ENCODE measurements at regions not wholly inside any gene's neighbourhood (a gene's known extent, or its start where the extent isn't known, plus 50 kb on each side); places are given as distances from the start of the nearest gene placed in this dataset.

GRCh38 chr13:32863596-32863995, 152.6 kb upstream of the KL start:
- Mint-ChIP-seq H3K4me3 (no peak overlapping the region), H3K27me3 (no peaks in the 10 kb centered on the region), H3K27ac (no peak overlapping the region), H3K9me3 (no peaks in the 10 kb centered on the region), H3K4me1 (ENCODE audit: low read depth) (no peaks in the 10 kb centered on the region), H3K36me3 (ENCODE audit: low read depth) (no peaks in the 10 kb centered on the region)
- ChIA-PET CTCF (no interaction called here), POLR2A (interaction anchor here (1.0 kb wide), 1 partner anchor 13 kb away, joined by 3 read pairs; no protein-coding TSS in a partner anchor)
- no peak for TF ChIP-seq CTCF (IDR thresholded peaks at IDR 0.05)
- intact Hi-C loops (cut with micrococcal nuclease): no loop called here
- ATAC-seq (no peak), DNase-seq (no peak)

- ATAC-seq (no peak), DNase-seq (no peak)
- Mint-ChIP-seq H3K4me1 (ENCODE audit: low read depth) (no peaks in the 10 kb centered on the region), H3K9me3 (peaks cover 2% of the 10 kb centered on the region), H3K27ac (no peak overlapping the region), H3K36me3 (ENCODE audit: low read depth) (no peaks in the 10 kb centered on the region), H3K4me3 (no peak overlapping the region), H3K27me3 (no peaks in the 10 kb centered on the region)
- CTCF ChIA-PET: no interaction called here
- intact Hi-C loops (cut with micrococcal nuclease): no loop called here
- POLR2A ChIA-PET: interaction anchor here (0.8 kb wide), 1 partner anchor 23 kb away, joined by 5 read pairs; no protein-coding TSS in a partner anchor
- TF ChIP-seq CTCF (IDR thresholded peaks at IDR 0.05): no peak
Observed at GRCh38 chr13:32866921-32867320, 149.3 kb upstream of the KL start.

GRCh38 chr13:32877491-32877890, 138.7 kb upstream of the KL start:
- Mint-ChIP-seq H3K27ac (no peak overlapping the region), H3K9me3 (no peaks in the 10 kb centered on the region), H3K4me3 (no peak overlapping the region), H3K36me3 (ENCODE audit: low read depth) (no peaks in the 10 kb centered on the region), H3K4me1 (ENCODE audit: low read depth) (peaks cover 2% of the 10 kb centered on the region), H3K27me3 (no peaks in the 10 kb centered on the region)
- ChIA-PET POLR2A (interaction anchor here (0.6 kb wide), 1 partner anchor 175 kb away, joined by 3 read pairs; no protein-coding TSS in a partner anchor), CTCF (interaction anchor here (1.0 kb wide), 1 partner anchor 29 kb away, joined by 3 read pairs; no protein-coding TSS in a partner anchor)
- no peak for TF ChIP-seq CTCF (IDR thresholded peaks at IDR 0.05)
- DNase-seq (no peak), ATAC-seq (no peak)
- intact Hi-C loops (cut with micrococcal nuclease): no loop called here

- DNase-seq (no peak), ATAC-seq (no peak)
- ChIA-PET POLR2A (no interaction called here), CTCF (interaction anchor here (1.0 kb wide), 1 partner anchor 28 kb away, joined by 3 read pairs; no protein-coding TSS in a partner anchor)
- Mint-ChIP-seq H3K27me3 (no peaks in the 10 kb centered on the region), H3K36me3 (ENCODE audit: low read depth) (no peaks in the 10 kb centered on the region), H3K4me1 (ENCODE audit: low read depth) (peaks cover 2% of the 10 kb centered on the region), H3K27ac (no peak overlapping the region), H3K9me3 (no peaks in the 10 kb centered on the region), H3K4me3 (no peak overlapping the region)
- no peak for TF ChIP-seq CTCF (IDR thresholded peaks at IDR 0.05)
- intact Hi-C loops (cut with micrococcal nuclease): no loop called here
Observed at GRCh38 chr13:32878163-32878562, 138.1 kb upstream of the KL start.

GRCh38 chr13:32880636-32881035, 135.6 kb upstream of the KL start:
- no peak for TF ChIP-seq CTCF (IDR thresholded peaks at IDR 0.05)
- no peak for ATAC-seq
- POLR2A ChIA-PET: no interaction called here

More at GRCh38 chr13:32880636-32881035, 135.6 kb upstream of the KL start:
- H3K27ac Mint-ChIP-seq: no peak overlapping the region
- DNase-seq: no peak
- no peaks in the 10 kb centered on the region for H3K36me3 Mint-ChIP-seq (ENCODE audit: low read depth)
- H3K4me3 Mint-ChIP-seq: no peak overlapping the region
- peaks cover 2% of the 10 kb centered on the region for H3K4me1 Mint-ChIP-seq (ENCODE audit: low read depth)
- H3K27me3 Mint-ChIP-seq: no peaks in the 10 kb centered on the region
- CTCF ChIA-PET: interaction anchor here (1.1 kb wide), 1 partner anchor 11 kb away, joined by 3 read pairs; no protein-coding TSS in a partner anchor
- intact Hi-C loops (cut with micrococcal nuclease): no loop called here
- no peaks in the 10 kb centered on the region for H3K9me3 Mint-ChIP-seq

Data from activated CD8-positive, alpha-beta T cell treated with anti-CD3 and anti-CD28 coated beads for 36 hours (primary cell).